ENCODE measurements at regions not wholly inside any gene's neighbourhood (a gene's known extent, or its start where the extent isn't known, plus 50 kb on each side); places are given as distances from the start of the nearest gene placed in this dataset.

GRCh38 chr5:176181271-176181855 is 56.9 kb upstream of the SIMC1 start:
- H3K27me3 Mint-ChIP-seq (ENCODE audit: low read depth), result peaks cover 41% of the 10 kb centered on the region
- H3K4me1 Mint-ChIP-seq, result peaks cover 18% of the 10 kb centered on the region
- no peaks in the 10 kb centered on the region for H3K36me3 Mint-ChIP-seq (ENCODE audit: low read depth)
- TF ChIP-seq CTCF (IDR thresholded peaks at IDR 0.05; ENCODE audit: unreplicated experiment in 3 of 3), result no peak
- peak overlapping the region; percentile 73 to 82 (median 77) for H3K27ac Mint-ChIP-seq
- peak overlapping the region in 1 of 3 experiments; percentile 32 for H3K4me3 Mint-ChIP-seq
- no peaks in the 10 kb centered on the region for H3K9me3 Mint-ChIP-seq

GRCh38 chr5:176183321-176184074 is 54.7 kb upstream of the SIMC1 start:
- no peak for TF ChIP-seq CTCF (IDR thresholded peaks at IDR 0.05; ENCODE audit: unreplicated experiment in 3 of 3)
- no peaks in the 10 kb centered on the region for H3K9me3 Mint-ChIP-seq
- H3K36me3 Mint-ChIP-seq (ENCODE audit: low read depth), result no peaks in the 10 kb centered on the region
- peak overlapping the region in 1 of 3 experiments; percentile 60 for H3K27ac Mint-ChIP-seq
- peaks cover 29% of the 10 kb centered on the region for H3K27me3 Mint-ChIP-seq (ENCODE audit: low read depth)
- no peak overlapping the region for H3K4me3 Mint-ChIP-seq
- peaks cover 18% of the 10 kb centered on the region for H3K4me1 Mint-ChIP-seq

GRCh38 chr5:176184608-176185132 is 53.6 kb upstream of the SIMC1 start:
- no peaks in the 10 kb centered on the region for H3K9me3 Mint-ChIP-seq
- H3K27ac Mint-ChIP-seq, result peak overlapping the region in 1 of 3 experiments; percentile 18
- peaks cover 18% of the 10 kb centered on the region for H3K4me1 Mint-ChIP-seq
- H3K36me3 Mint-ChIP-seq (ENCODE audit: low read depth), result no peaks in the 10 kb centered on the region
- H3K27me3 Mint-ChIP-seq (ENCODE audit: low read depth), result peaks cover 17% of the 10 kb centered on the region
- H3K4me3 Mint-ChIP-seq, result no peak overlapping the region
- TF ChIP-seq CTCF (IDR thresholded peaks at IDR 0.05; ENCODE audit: unreplicated experiment in 3 of 3), result no peak

DNA sequence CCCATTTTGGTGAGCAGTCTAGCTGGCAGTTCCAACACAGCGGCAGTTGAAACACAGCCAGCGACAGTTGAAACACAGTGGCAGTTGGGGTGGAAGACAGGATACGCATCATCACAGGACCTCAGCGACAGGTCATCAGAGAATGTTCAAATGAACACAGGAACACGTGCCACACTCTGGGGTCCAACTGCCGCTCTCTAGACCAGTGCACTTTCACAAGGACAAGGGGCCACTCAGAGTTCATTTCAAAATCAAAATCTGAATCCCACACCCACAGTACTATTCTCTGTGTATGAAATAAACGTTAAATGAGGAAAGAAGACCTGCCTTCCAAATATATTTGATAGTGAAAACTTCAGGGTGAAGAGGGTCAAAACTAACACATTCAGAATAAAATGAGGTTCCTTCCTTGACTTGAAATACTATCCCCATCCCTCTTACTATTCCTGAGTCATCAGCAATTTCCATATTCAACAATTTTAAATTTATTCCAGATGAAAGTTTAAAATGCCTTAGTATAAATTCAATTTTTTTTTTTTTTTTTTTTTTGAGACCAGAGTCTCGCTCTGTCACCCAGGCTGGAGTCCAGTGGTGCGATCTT is 53.0 kb upstream of the SIMC1 start:
- Mint-ChIP-seq H3K27ac (peak overlapping the region in 1 of 3 experiments; percentile 18), H3K4me3 (no peak overlapping the region), H3K9me3 (no peaks in the 10 kb centered on the region), H3K4me1 (peaks cover 14% of the 10 kb centered on the region), H3K27me3 (ENCODE audit: low read depth) (peaks cover 13% of the 10 kb centered on the region), H3K36me3 (ENCODE audit: low read depth) (no peaks in the 10 kb centered on the region)
- no peak for TF ChIP-seq CTCF (IDR thresholded peaks at IDR 0.05; ENCODE audit: unreplicated experiment in 3 of 3)

GRCh38 chr5:176186107-176186506 is 52.1 kb upstream of the SIMC1 start:
- H3K4me3 Mint-ChIP-seq, result no peak overlapping the region
- no peak overlapping the region for H3K27ac Mint-ChIP-seq
- peaks cover 14% of the 10 kb centered on the region for H3K27me3 Mint-ChIP-seq (ENCODE audit: low read depth)

More at GRCh38 chr5:176186107-176186506, 52.1 kb upstream of the SIMC1 start:
- no peaks in the 10 kb centered on the region for H3K9me3 Mint-ChIP-seq
- no peak for TF ChIP-seq CTCF (IDR thresholded peaks at IDR 0.05; ENCODE audit: unreplicated experiment in 3 of 3)
- H3K36me3 Mint-ChIP-seq (ENCODE audit: low read depth), result no peaks in the 10 kb centered on the region
- peaks cover 8% of the 10 kb centered on the region for H3K4me1 Mint-ChIP-seq

All from nephron (organoid).